ENCODE measurements at regions not wholly inside any gene's neighbourhood (a gene's known extent, or its start where the extent isn't known, plus 50 kb on each side); places are given as distances from the start of the nearest gene placed in this dataset.

GRCh38 chr4:125517831-125518230, 203.1 kb downstream of the FAT4 start:
- TF ChIP-seq SRF (IDR thresholded peaks at IDR 0.05; ENCODE audit: low read depth, low read length) = no peak
- no peak for TF ChIP-seq ZNF136 (CRISPR knock-in tag; IDR thresholded peaks at IDR 0.05; ENCODE audit: low read depth)
- no peak for TF ChIP-seq POLR2AphosphoS5 (IDR thresholded peaks at IDR 0.05; ENCODE audit: low read depth, low read length)
- TF ChIP-seq SCMH1 (CRISPR knock-in tag; IDR thresholded peaks at IDR 0.05; ENCODE audit: borderline replicate concordance) = no peak
- no peak for TF ChIP-seq ZNF468 (CRISPR knock-in tag; IDR thresholded peaks at IDR 0.05)
- no peak for TF ChIP-seq FOXK1 (CRISPR knock-in tag; IDR thresholded peaks at IDR 0.05; ENCODE audit: borderline replicate concordance, low read depth)
- no peak for TF ChIP-seq ZBTB10 (CRISPR knock-in tag; IDR thresholded peaks at IDR 0.05; ENCODE audit: borderline replicate concordance)
- no peak for TF ChIP-seq ZNF773 (CRISPR knock-in tag; IDR thresholded peaks at IDR 0.05; ENCODE audit: borderline replicate concordance)
